ENCODE measurements at regions not wholly inside any gene's neighbourhood (a gene's known extent, or its start where the extent isn't known, plus 50 kb on each side); places are given as distances from the start of the nearest gene placed in this dataset.

DNA sequence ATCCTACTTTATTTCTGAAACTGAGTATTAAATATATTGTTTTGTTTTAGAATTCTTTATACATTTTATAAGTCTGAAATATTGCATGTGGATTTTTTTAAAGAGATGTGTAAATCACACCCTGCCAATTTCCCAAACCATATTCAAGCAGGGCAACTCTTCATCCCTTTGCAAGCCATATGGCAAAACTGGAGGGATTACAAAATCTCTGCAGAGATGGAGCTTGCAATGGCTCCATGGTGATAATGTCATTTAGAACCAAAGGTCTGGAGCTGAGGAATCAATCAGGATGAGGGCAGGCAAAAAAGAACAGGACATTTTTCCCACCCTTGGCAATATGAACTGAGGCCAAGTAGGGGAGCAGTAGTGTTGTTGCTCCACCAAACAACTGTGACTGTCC lies 173.4 kb downstream of the BMP4 start:
- H3K56ac ChIP-seq (ENCODE audit: insufficient read length, low read depth, low read length), result no peak overlapping the region
- no peaks in the 10 kb centered on the region for H3K23me2 ChIP-seq (ENCODE audit: insufficient read length, low read depth, low read length, poor library complexity, severe bottlenecking)
- H4K91ac ChIP-seq (ENCODE audit: insufficient read length, low read depth, low read length), result no peak overlapping the region
- no peaks in the 10 kb centered on the region for H4K20me1 ChIP-seq (ENCODE audit: control insufficient read depth, insufficient read depth, insufficient read length)
- H3K9ac ChIP-seq (ENCODE audit: extremely low read depth, insufficient read length, low read length), result no peak overlapping the region
- TF ChIP-seq, protein P1, sequence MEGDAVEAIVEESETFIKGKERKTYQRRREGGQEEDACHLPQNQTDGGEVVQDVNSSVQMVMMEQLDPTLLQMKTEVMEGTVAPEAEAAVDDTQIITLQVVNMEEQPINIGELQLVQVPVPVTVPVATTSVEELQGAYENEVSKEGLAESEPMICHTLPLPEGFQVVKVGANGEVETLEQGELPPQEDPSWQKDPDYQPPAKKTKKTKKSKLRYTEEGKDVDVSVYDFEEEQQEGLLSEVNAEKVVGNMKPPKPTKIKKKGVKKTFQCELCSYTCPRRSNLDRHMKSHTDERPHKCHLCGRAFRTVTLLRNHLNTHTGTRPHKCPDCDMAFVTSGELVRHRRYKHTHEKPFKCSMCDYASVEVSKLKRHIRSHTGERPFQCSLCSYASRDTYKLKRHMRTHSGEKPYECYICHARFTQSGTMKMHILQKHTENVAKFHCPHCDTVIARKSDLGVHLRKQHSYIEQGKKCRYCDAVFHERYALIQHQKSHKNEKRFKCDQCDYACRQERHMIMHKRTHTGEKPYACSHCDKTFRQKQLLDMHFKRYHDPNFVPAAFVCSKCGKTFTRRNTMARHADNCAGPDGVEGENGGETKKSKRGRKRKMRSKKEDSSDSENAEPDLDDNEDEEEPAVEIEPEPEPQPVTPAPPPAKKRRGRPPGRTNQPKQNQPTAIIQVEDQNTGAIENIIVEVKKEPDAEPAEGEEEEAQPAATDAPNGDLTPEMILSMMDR (conservative IDR thresholded peaks at IDR 0.05), result no peak
- no peak overlapping the region for H3K14ac ChIP-seq (ENCODE audit: insufficient read depth, low read length)
- H2BK20ac ChIP-seq (ENCODE audit: low read depth, low read length, poor library complexity, severe bottlenecking), result no peak overlapping the region
- H2BK15ac ChIP-seq (ENCODE audit: low read depth, low read length), result no peak overlapping the region
- peaks cover 0 to 14% (median 3%) of the 10 kb centered on the region in 3 experiments; a peak in 4 of 7 replicates for H3K36me3 Mint-ChIP-seq (ENCODE audit: insufficient read depth in 1 of 3, low read depth in 3 of 3)
- no peak overlapping the region for H3K4ac ChIP-seq (ENCODE audit: low read depth, low read length)
- no peak overlapping the region for H3K4me3 Mint-ChIP-seq
- no peak overlapping the region for H2AFZ ChIP-seq (ENCODE audit: low read length)
- H3K27me3 Mint-ChIP-seq (ENCODE audit: low read depth), result no peaks in the 10 kb centered on the region
- no peak overlapping the region for H3K27ac Mint-ChIP-seq
- H3K27me3 ChIP-seq (ENCODE audit: insufficient read depth, low read length), result no peaks in the 10 kb centered on the region
- no peak overlapping the region for H2AK5ac ChIP-seq (ENCODE audit: insufficient read length, low read length)
- no peak overlapping the region for H2BK5ac ChIP-seq (ENCODE audit: insufficient read length, low read length)
- no peaks in the 10 kb centered on the region for H3K79me2 ChIP-seq (ENCODE audit: insufficient read depth, low read length)
- H3K9me3 ChIP-seq (ENCODE audit: control insufficient read depth, low read depth, low read length), result no peaks in the 10 kb centered on the region
- no peaks in the 10 kb centered on the region for H3K4me1 Mint-ChIP-seq
- H3K18ac ChIP-seq (ENCODE audit: insufficient read length, low read depth, low read length), result no peak overlapping the region
- no peak overlapping the region for H3K4me2 ChIP-seq (ENCODE audit: insufficient read depth, insufficient read length, low read length)
- no peak overlapping the region for H3T11ph ChIP-seq (ENCODE audit: low read length)
- no peak overlapping the region for H3K27ac ChIP-seq (ENCODE audit: insufficient read length, low read depth, low read length)
- no peaks in the 10 kb centered on the region for H3K79me1 ChIP-seq (ENCODE audit: insufficient read depth, low read depth, low read length, poor library complexity, severe bottlenecking)
- H2BK12ac ChIP-seq (ENCODE audit: insufficient read length, low read depth, low read length), result no peak overlapping the region
- H2BK120ac ChIP-seq (ENCODE audit: low read depth, low read length, poor library complexity, severe bottlenecking), result no peak overlapping the region
- no peak overlapping the region for H3K23ac ChIP-seq (ENCODE audit: insufficient read length, low read depth, low read length)
- H3K9me3 Mint-ChIP-seq, result peaks cover 12 to 15% of the 10 kb centered on the region in 2 experiments
- H3K4me1 ChIP-seq (ENCODE audit: insufficient read depth, low read length), result no peaks in the 10 kb centered on the region
- H4K8ac ChIP-seq (replicated peaks; ENCODE audit: insufficient read length, low read depth, low read length), result no peak overlapping the region
- DNase-seq, result no peak
- no peak overlapping the region for H4K5ac ChIP-seq (ENCODE audit: insufficient read length, low read depth, low read length)
